Upper lobe of left lung (tissue), 6 donors: ENCODE measurements at regions not wholly inside any gene's neighbourhood (a gene's known extent, or its start where the extent isn't known, plus 50 kb on each side); places are given as distances from the start of the nearest gene placed in this dataset.

Source experiments
- ATAC-seq, 2 donors: fragments of 200-7000 bp; cut with Tn5 transposase; one replicate each; pipeline ENCODE4 v1.9.1; 2022; ENCODE audit warnings: mild to moderate bottlenecking in 2 of 2, moderate library complexity in 2 of 2; ENCODE audit not compliant: low FRiP score in 2 of 2
- DNase-seq, 2 donors: peaks; one replicate each; pipeline ENCODE4 v3.0.0-alpha.2; 2019 to 2020
- H3K27ac ChIP-seq, 4 donors: fragments of 200-600 bp; sonication (generic); one replicate each; pipeline ENCODE4 v1.5.1; 2016 to 2019
- H3K27me3 ChIP-seq, 4 donors: fragments of 200-600 bp; sonication (generic); one replicate each; pipeline ENCODE4 v1.5.1; 2017 to 2019
- H3K36me3 ChIP-seq, 4 donors: fragments of 200-600 bp; sonication (generic); one replicate each; pipeline ENCODE4 v1.5.1; 2016 to 2019
- H3K4me1 ChIP-seq, 4 donors: fragments of 200-600 bp; sonication (generic); one replicate each; pipeline ENCODE4 v1.5.1; 2018 to 2019
- H3K4me3 ChIP-seq, 4 donors: fragments of 200-600 bp; sonication (generic); one replicate each; pipeline ENCODE4 v1.5.1; 2017 to 2019; ENCODE audit warnings: mild to moderate bottlenecking in 2 of 4, moderate library complexity in 1 of 4
- H3K9me3 ChIP-seq, 4 donors: fragments of 200-600 bp; sonication (generic); one replicate each; pipeline ENCODE4 v1.5.1; 2018 to 2019
- EP300 ChIP-seq, 4 donors: sonication (generic); formaldehyde crosslinking; IDR thresholded peaks; one replicate each; pipeline ENCODE4 v1.5.1; 2017; ENCODE audit warnings: antibody characterized with exemption in 4 of 4, control low read depth in 2 of 4
- POLR2A ChIP-seq, 4 donors: fragments of 450-650 bp; IDR thresholded peaks; one replicate each; pipeline ENCODE4 v1.5.1; 2016 to 2017; ENCODE audit warnings: antibody characterized with exemption in 4 of 4, mild to moderate bottlenecking in 2 of 4
- POLR2AphosphoS5 ChIP-seq, 2 donors: sonication (generic); formaldehyde crosslinking; IDR thresholded peaks; one replicate each; pipeline ENCODE4 v1.5.1; 2017; ENCODE audit warnings: antibody characterized with exemption in 2 of 2
- WGBS, 2 donors: methylation state at CpG; one replicate each; pipeline ENCODE4 v1.1.5; 2017 to 2018; 5-methylcytosine and 5-hydroxymethylcytosine counted together
- small RNA-seq, 4 donors: library from RNA; depleted of rRNA; stranded (forward); fragments of <200 nt; gene quantifications; one replicate each; pipeline ENCODE3, GENCODE V24; 2016
- TF ChIP-seq, protein P1 (sequence below), 6 experiments: fragments of 450-650 bp in 4 of 6; fragments of 200-600 bp in 2 of 6; sonication (generic) in 2 of 6; IDR thresholded peaks; one replicate each; pipeline ENCODE4 v1.5.1; 2016 to 2019; ENCODE audit warnings: antibody characterized with exemption in 6 of 6
- donor health status: DM: no; HTN: no; CAD: no; lungs with moderate emphysema.
- donor health status: DM: no; HTN: yes; CAD: no; lungs with severe emphysema.

DNA sequence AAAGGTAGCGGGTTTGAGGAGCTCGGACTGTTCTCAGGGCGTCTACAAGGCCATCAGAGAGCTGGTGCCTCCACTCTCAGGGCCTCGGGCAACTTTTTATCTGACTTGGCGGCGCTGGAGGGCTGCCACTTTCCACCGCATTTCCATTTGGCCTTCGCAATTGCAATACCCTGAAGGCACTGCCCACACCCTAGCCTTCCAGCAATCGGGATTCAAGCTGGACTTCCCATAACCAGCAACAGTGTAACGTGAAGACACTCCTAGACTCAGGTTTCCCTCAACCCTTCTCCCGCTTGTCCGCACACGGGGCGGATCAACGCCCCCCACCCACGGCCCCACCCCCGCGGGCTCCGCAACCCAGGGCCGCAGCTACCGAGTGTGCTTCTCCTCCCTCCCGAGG, 50.2 kb upstream of the BCOR start:
- Histone ChIP-seq H3K36me3 (no peaks in the 10 kb centered on the region), H3K27ac (peak overlapping the region in 2 of 4 donors; percentile 26 to 49), H3K9me3 (no peaks in the 10 kb centered on the region), H3K4me3 (no peak overlapping the region), H3K4me1 (peaks cover 15 to 71% (median 24%) of the 10 kb centered on the region in 4 donors), H3K27me3 (peaks cover 0 to 28% (median 0%) of the 10 kb centered on the region in 4 donors)
- DNase-seq (peak in 1 of 2 donors; percentile 47), ATAC-seq (no peak)
- WGBS, 2 donors = 20 to 29% methylated on average over 1 to 22 of the region's 22 CpGs
- no peak for TF ChIP-seq POLR2A (IDR thresholded peaks at IDR 0.05)
- TF ChIP-seq, protein P1, sequence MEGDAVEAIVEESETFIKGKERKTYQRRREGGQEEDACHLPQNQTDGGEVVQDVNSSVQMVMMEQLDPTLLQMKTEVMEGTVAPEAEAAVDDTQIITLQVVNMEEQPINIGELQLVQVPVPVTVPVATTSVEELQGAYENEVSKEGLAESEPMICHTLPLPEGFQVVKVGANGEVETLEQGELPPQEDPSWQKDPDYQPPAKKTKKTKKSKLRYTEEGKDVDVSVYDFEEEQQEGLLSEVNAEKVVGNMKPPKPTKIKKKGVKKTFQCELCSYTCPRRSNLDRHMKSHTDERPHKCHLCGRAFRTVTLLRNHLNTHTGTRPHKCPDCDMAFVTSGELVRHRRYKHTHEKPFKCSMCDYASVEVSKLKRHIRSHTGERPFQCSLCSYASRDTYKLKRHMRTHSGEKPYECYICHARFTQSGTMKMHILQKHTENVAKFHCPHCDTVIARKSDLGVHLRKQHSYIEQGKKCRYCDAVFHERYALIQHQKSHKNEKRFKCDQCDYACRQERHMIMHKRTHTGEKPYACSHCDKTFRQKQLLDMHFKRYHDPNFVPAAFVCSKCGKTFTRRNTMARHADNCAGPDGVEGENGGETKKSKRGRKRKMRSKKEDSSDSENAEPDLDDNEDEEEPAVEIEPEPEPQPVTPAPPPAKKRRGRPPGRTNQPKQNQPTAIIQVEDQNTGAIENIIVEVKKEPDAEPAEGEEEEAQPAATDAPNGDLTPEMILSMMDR (IDR thresholded peaks at IDR 0.05) = no peak
- TF ChIP-seq EP300 (IDR thresholded peaks at IDR 0.05) = no peak
- TF ChIP-seq POLR2AphosphoS5 (IDR thresholded peaks at IDR 0.05) = no peak

Small RNA genes in the stretch of these regions (small RNA-seq; reads per million reads assigned to genes)
- gene RF00019 = 0 reads per million in 4 donors
